GM12891 (cell line): ENCODE measurements at regions not wholly inside any gene's neighbourhood (a gene's known extent, or its start where the extent isn't known, plus 50 kb on each side); places are given as distances from the start of the nearest gene placed in this dataset.

Experiments used
- DNase-seq: peaks from one replicate; pipeline ENCODE4 v3.0.0; 2011; ENCODE audit warnings: low spot score; ENCODE audit not compliant: insufficient read length
- FAIRE-seq: peaks from 2 replicates; lab custom pipeline; 2011; peaks lifted over from hg19 to GRCh38; lab: Jason Lieb, UNC
- PAX5 ChIP-seq: IDR thresholded peaks from 2 replicates; pipeline ENCODE4 v1.6.1; 2011; ENCODE audit warnings: low read length, moderate library complexity, mild to moderate bottlenecking; ENCODE audit not compliant: insufficient read depth, severe bottlenecking
- POLR2A ChIP-seq: IDR thresholded peaks from 2 replicates; pipeline ENCODE4 v1.6.1; 2011; ENCODE audit warnings: low read depth, low read length, control low read depth
- POLR2AphosphoS5 ChIP-seq: IDR thresholded peaks from 2 replicates; pipeline ENCODE4 v1.6.1; 2011; ENCODE audit warnings: low read depth, low read length, control low read depth
- POU2F2 ChIP-seq: IDR thresholded peaks from 2 replicates; pipeline ENCODE4 v1.6.1; 2011; ENCODE audit warnings: low read depth, mild to moderate bottlenecking, control low read depth, low read length, moderate library complexity
- SPI1 ChIP-seq: IDR thresholded peaks from 2 replicates; pipeline ENCODE4 v1.6.1; 2011; ENCODE audit warnings: low read depth, low read length, control low read depth
- TAF1 ChIP-seq: IDR thresholded peaks from 2 replicates; pipeline ENCODE4 v1.6.1; 2011; ENCODE audit warnings: low read depth, low read length, control low read depth

DNA sequence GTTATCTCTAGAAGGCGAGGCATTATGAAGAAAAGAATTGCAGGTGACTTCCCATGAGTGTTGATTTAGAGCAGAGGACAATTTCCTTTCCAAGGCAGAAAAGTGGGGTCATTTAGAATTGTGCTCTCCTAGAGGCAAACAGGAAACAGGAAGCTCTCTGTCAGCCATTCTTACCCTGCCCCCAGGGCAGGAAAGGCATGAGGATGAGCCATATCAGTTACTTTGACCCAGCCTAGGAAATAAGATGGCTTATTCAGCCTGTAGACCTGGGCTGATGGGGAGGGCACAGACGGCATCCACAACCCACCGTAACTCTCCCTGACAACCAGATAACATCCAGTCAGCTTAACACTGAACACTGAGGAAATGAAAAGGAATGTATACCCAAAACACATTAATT lies 88.8 kb upstream of the KDR start:
- no peak for FAIRE-seq
- TF ChIP-seq SPI1 (no peak), TAF1 (no peak), POLR2AphosphoS5 (no peak), POLR2A (no peak), POU2F2 (no peak), PAX5 (no peak)
- no peak for DNase-seq

DNA sequence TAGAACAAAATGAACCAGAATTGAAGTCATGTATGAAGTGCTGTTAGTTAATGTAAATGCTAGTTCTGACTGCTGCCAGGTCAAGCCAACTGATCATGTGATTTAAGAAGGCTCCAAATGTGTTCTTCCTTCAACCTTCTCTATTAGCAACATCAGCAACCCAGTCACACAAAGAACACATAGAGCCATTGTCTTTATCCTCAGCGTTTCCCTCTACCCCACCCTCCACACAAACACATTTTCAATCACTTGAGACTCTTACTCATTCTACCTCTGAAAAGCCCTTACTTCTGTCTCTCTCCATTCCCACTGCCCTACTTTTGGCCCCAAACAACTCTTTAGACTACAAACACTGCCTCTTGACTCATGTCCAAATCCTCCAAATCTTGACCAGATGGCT lies 89.7 kb upstream of the KDR start:
- DNase-seq = no peak
- no peak for FAIRE-seq
- TF ChIP-seq POLR2A (no peak), SPI1 (no peak), POU2F2 (no peak), TAF1 (no peak), PAX5 (no peak), POLR2AphosphoS5 (no peak)

- DNase-seq = no peak
- no peak for FAIRE-seq
- no peak for TF ChIP-seq SPI1
- TF ChIP-seq PAX5 = no peak
- no peak for TF ChIP-seq POU2F2
- TF ChIP-seq TAF1 = no peak
- no peak for TF ChIP-seq POLR2AphosphoS5
- no peak for TF ChIP-seq POLR2A
These were observed 91.7 kb upstream of the KDR start for GRCh38 chr4:55216863-55217635.

DNA sequence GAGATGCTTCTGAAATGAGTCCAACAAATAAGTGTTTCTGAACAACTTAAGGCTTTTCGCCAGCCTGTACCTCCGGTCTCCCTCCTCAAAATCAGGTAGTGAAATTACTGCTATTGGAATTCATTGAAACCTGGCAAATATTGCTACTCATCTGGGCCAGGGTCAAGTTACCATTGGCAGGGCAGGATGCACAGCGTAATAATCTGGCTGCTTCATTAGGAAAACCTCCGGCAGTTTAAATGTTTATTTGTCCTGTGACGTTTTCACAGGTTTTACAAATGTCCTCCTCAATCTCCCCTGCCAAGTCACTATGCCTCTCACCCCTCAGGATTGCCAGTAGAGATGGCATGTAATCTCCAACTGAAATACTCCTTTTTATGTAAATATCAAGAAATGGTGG lies 92.6 kb upstream of the KDR start:
- DNase-seq (no peak), FAIRE-seq (no peak)
- TF ChIP-seq POLR2A = no peak
- no peak for TF ChIP-seq POLR2AphosphoS5
- TF ChIP-seq POU2F2 = no peak

- FAIRE-seq (no peak), DNase-seq (no peak)
- no peak for TF ChIP-seq TAF1
- TF ChIP-seq SPI1 = no peak
- no peak for TF ChIP-seq POU2F2
- TF ChIP-seq POLR2A = no peak
- TF ChIP-seq PAX5 = no peak
- TF ChIP-seq POLR2AphosphoS5 = no peak
These were observed 108.2 kb upstream of the SRD5A3 start for GRCh38 chr4:55237839-55238238.

- FAIRE-seq (no peak), DNase-seq (no peak)
- TF ChIP-seq SPI1 (no peak), TAF1 (no peak), POLR2A (no peak), POLR2AphosphoS5 (no peak), POU2F2 (no peak), PAX5 (no peak)
These were observed 107.6 kb upstream of the SRD5A3 start for GRCh38 chr4:55238407-55238806.

DNA sequence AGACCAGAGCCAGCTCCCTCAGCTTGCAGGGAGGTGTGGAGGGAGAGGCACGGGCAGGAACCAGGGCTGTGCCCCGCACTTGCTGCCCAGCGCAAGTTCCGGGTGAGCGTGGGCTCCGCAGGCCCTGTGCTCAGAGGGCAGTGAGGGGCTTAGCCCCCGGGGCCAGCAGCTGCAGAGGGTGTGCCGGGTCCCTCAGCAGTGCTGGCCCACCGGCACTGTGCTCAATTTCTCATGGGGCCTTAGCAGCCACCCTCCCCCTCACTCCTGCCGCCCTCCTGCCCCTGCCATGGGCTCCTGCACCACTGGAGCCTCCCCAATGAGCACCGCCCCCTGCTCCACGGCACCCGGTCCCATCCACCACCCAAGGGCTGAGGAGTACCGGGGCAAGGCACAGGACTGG lies 104.6 kb upstream of the SRD5A3 start:
- no peak for TF ChIP-seq POLR2AphosphoS5
- TF ChIP-seq POLR2A = no peak
- TF ChIP-seq SPI1 = no peak
- no peak for TF ChIP-seq PAX5
- DNase-seq (no peak), FAIRE-seq (no peak)

- TF ChIP-seq PAX5 (no peak), POLR2AphosphoS5 (no peak), POLR2A (no peak), SPI1 (no peak), POU2F2 (no peak), TAF1 (no peak)
- FAIRE-seq (no peak), DNase-seq (no peak)
These were observed 103.5 kb upstream of the SRD5A3 start for GRCh38 chr4:55242506-55242905.

GRCh38 chr4:55247521-55247920 lies 98.5 kb upstream of the SRD5A3 start:
- no peak for DNase-seq
- TF ChIP-seq SPI1 (no peak), POU2F2 (no peak), PAX5 (no peak), POLR2AphosphoS5 (no peak), POLR2A (no peak), TAF1 (no peak)
- no peak for FAIRE-seq

GRCh38 chr4:55248756-55249155 lies 97.3 kb upstream of the SRD5A3 start:
- DNase-seq = no peak
- FAIRE-seq = no peak

More at GRCh38 chr4:55248756-55249155, 97.3 kb upstream of the SRD5A3 start:
- TF ChIP-seq SPI1 = no peak
- no peak for TF ChIP-seq TAF1
- TF ChIP-seq POU2F2 = no peak
- TF ChIP-seq POLR2A = no peak
- no peak for TF ChIP-seq PAX5
- no peak for TF ChIP-seq POLR2AphosphoS5
